ENCODE measurements at regions not wholly inside any gene's neighbourhood (a gene's known extent, or its start where the extent isn't known, plus 50 kb on each side); places are given as distances from the start of the nearest gene placed in this dataset.

DNA sequence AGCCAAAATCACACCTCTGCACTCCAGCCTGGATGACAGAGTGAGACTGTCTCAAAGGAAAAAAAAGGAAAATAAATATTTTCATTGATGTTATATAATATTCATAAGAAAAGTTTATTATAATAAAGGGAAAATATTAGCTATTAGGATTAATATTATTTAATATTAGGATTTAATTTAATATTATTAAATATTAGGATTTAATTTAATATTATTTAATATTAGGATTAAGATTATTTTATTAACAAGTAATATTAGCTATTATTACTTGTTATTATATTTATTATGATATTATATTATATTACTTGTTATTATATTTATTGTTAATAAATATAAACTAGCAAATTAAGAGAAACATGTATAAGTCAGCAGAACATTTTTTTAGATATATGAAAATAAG lies 518.1 kb downstream of the FSCB start:
- no peak for DNase-seq (ENCODE audit: low spot score)

DNA sequence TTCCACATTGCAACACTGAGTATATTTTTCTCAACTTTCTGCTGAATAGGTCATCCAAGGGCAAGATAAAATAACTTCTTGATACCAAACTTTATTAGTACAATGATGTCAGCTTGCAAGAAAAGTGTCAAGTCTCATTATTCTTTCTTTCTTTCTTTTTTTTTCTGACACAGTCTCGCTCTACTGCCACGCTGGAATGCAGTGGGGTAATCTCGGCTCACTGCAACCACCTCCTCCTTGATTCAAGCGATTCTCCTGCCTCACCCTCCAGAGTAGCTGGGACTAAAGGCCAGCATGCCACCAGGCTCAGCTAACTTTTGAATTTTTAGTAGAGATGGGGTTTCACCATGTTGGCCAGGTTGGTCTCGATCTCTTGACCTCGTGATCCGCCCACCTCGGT lies 523.4 kb downstream of the FSCB start:
- no peak for DNase-seq (ENCODE audit: low spot score)

DNA sequence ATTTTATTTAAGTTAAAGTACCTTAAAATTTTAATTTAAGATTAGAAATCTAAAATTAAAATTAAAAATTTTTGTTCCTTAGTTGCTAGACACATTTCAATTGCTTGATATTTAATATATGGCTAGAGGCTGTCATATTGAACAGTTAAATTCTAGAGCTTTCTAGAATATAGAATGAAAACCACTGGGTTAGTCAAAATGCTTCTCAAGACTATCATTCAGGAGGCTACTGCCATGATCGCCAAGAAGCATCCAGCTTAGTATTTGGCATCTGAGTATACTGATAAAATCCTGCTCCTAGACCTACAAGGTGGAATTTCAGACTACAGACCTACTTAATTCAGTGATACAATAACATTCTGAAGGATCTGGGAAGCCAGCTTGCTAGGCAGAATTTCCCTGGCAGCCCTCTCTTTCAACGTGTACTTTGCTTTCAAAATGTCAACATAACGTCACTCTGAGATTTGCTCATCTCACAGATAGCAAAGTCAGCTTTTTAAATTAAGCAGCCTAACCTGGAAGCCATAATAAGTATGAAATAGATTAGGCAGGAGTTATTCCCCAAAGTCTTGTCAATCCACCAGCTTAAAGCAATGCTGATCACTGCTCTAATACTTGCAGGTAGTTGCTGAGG lies 525.8 kb downstream of the FSCB start:
- no peak for DNase-seq (ENCODE audit: low spot score)

DNA sequence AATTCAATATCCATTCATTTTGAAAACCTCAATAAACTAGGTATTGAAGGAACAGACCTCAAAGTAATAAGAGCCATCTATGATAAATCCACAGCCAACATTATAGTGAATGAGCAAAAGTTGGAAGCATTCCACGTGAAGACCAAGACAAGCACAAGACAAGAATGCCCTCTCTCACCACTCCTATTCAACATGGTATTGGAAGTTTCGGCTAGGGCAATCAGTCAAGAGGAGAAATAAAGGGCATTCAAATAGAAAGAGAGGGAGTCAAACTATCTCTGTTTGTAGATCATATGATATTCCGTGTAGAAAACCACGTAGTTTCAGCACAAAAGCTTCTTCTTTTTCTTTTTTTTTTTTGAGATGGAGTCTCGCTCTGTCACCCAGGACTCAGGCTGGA lies 550.3 kb downstream of the FSCB start:
- no peak for DNase-seq (ENCODE audit: low spot score)

DNA sequence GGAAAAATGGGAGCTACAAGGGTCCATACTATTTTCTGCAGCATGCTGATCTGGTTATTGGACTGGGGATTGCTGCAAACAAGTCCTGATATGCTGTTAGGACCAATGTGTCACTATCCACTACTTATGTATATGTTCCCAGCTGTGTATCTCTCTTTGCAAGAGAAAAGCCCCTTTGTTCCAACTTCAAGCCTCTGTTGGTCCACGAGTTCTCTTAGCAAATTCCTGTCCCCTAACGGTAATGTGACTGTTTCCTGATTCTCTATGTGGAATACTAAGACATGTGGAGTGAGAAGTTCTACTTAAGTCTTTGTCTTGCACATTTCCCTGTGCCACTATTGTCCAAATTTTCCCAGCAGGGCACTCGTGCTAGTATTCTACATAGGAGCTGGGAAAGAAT lies 557.7 kb downstream of the FSCB start:
- no peak for DNase-seq (ENCODE audit: low spot score)

DNA sequence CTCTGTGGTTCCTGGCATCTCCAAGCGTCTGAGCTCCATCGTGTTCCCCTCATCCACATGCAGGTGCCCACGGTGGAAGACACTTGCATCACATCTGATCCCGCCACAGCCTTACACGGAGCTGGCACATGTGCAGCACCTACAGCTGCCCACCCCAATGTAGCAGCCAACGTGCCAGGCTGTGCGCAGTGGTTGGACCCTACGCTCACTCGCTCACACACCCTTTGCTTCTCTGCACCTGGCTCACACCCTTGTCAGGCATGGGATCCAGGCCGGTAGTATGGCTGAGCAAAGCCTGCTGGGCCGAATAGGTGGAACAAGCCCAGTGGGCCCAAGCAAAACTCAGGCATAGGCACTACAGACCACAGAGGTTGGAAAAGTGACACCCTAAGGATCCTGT lies 567.2 kb downstream of the FSCB start:
- DNase-seq (ENCODE audit: low spot score) = no peak

DNA sequence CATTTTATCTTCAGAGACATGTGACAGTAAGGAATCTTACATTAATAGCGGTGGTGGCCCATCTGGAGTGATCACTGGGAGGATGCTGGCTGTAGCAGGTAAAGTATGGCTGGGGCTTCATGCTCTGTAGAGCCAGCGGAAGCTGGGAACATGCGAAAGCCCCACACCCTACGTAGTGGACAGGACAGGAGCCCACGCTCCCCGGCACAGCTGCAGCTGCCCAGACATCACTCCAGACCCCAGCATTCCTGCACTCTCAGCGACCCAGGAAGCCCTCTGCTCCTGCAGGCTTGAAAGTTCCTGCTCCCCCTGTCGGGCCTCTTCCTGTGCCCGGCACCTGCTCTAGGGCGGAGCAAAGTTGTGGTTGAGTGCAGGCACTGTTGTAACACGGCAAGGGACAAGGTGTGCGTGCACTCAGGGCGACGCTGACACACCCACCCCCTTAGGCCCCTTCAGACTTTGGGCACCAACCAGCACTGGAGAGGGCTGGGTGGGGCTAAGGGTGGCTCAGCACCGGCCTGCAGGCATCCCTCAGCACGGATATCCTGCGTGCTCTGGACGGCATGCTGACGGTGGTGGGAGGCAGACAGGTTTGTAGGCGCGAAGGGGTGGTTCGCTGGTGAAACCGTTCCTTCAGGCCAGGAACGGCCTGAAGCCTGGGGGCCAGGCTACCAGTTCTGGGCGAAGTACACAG lies 568.3 kb downstream of the FSCB start:
- DNase-seq (ENCODE audit: low spot score) = no peak

DNA sequence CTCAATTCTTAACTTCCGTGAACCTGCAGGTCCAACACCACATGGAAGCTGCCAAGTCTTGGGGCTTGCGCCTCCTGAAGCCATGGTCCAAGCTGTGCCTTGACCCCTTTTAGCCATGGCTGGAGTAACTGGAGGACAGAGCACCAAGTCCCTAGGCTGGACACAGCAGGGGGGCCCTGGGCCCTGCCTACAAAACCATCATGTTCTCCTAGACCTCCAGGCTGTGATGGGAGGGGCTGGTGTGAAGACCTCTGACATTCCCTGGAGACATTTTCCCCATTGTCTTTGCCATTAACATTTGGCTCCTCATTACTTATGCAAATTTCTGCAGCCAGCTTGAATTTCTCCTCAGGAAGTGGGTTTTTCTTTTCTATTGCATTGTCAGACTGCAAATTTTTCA lies 570.1 kb downstream of the FSCB start:
- DNase-seq (ENCODE audit: low spot score) = no peak

DNA sequence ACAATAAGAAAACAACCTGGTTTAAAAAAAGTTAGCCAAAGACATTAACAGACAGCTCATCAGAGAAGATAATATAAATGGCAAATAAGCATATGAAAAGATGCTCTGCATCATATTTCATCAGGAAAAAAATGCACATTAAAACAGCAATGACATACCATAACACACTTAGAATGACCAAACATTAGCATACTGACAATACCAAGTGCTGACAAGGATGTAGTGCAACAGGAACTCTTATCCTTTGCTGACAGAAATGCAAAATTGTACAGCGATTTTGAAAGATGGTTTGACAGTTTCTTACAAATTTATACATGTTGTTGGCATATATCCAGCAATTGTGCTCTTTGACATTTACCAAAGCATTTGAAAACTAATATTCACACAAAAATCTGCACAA lies 573.0 kb downstream of the FSCB start:
- DNase-seq (ENCODE audit: low spot score) = no peak

DNA sequence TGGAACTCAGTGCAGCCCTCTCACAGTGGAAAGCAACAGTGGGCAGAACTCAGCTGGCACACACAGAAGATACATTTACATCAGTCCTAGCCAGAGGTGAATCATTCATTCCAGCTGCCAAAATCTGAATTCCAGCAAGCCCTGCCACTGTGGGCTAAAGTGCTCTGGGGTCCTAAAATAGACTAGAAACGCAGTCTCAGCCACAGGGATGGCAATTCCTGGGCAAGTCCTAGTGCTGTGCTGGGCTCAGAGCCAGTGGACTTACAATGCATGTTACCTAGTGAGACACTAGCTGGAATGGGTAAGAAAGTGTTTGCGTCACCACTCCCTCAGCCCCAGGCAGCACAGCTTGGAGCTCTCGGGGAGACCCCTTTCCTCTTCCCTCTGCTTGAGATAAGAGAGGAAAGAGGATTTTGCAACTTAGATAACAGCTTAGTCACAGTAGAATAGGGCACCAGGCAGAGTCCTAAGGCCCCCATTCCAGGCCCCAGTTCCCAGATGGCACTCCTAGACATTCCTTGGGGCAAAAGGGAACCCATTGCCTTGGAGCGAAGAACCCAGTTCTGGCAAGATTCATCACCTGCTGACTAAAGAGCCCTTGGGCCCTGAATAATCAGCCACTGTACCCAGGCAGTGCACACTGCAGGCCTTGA lies 592.9 kb downstream of the FSCB start:
- DNase-seq (ENCODE audit: low spot score) = no peak

DNA sequence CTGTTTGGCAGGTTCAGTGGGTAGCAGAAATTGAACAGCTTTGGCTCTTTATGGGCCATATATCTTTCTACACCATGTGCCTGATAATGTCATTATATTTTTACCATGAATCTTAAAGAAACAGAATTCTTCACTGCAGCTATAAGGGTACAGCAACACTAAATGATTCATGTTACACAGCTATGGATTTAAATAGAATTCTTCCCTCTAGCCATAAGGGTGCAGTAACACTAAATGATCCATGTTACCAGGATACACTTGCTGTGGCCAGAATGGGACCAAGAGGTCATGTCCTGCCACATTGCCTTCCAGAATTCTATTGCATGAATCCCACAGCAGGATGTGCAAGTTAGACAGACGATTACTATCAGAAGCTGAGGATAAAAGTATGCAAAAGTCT lies 603.9 kb downstream of the FSCB start:
- DNase-seq (ENCODE audit: low spot score) = no peak

DNA sequence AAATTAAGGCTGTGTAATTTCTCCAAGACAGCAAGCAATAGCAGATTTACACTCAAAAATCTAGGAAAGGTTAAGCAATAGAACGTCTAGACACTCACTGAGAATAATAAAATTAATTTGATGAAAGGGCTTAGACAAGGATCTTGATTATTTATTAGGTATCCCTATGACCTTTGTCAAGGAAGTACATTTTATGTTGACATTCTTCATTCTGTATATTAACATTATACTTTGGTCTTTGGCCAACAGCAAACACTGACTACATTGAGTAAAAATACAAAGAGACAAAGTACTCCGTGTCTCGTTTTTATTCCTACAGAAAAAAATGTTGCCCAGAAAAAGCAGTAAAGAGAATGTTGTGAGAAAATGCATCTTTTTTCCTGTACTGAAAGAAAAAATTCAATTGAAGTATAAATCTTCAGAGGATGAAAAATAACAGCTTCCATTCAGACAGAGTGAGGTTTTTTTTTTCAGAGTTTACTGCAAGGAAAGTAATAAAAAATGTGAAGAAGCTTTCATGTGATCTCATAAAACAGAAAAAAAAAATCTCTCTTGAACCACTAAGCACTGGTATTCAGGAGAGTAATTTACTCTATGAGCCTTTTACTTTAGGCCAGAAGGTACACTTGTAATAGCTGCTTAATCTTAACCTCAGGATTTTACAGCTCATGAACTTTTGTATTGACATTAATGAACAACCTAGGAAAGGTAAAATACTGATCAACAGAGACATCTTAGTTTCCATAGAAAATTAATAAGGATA lies 605.0 kb downstream of the FSCB start:
- no peak for DNase-seq (ENCODE audit: low spot score)

DNA sequence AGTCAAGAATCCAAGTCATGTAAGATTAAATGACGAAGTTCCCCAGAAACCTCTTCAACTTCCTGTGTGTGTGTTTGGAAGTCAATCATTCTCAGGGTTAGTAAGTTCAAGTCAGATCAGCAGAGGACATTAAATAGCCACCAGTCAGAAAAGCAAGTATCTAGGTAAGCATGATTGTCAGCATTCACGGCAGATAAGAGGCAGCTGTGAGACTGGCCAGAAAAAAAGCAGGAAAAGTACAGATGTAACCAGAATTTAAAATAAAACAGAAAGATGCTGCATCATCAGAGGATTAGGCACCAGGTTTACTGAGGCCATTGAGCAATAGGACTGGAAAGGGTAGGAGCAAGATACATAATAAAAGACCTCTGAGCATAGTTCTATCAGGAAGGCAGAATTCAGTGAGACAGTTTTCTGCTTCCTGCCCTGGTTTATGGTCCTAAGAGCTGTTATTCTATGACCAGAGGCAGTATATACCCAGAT lies 606.9 kb downstream of the FSCB start:
- DNase-seq (ENCODE audit: low spot score) = no peak

DNA sequence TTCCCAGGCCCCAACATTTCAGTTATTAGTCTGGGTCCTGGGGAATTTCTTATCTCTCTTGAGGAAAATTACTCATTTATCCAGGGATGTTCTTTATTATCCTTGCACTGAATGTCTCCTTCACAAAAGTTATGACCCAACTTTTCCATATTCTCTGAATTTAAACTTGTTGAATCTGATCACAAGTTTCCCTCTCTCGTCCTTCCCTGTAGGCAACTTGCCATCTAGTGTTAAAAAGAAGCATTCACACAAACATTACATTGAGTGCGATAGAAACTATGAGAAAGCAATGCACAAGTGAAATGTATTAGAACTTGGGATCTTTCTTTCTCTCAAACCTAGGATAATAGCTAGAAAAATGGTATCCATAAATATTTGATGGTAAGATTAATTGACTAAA lies 608.4 kb downstream of the FSCB start:
- DNase-seq (ENCODE audit: low spot score) = no peak

DNA sequence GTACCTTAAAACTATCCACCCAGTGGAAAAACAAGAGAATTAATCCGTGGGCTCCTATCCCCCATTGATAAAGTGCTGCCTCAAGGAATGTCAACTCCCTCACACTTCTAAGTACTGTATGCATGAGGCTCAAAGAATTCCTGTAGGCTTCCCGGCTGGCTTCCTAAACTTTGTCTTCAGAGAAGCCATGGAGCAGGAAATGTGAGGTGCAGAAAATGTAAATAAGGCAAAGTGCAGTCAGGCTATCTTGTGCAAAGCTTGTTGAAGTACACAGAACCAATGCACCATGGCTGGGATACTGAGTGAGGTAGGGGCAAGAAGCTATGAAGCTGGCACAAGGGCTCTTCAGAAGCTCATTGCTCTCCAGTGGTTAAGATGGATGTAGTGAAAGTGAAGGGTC lies 611.0 kb downstream of the FSCB start:
- DNase-seq (ENCODE audit: low spot score) = no peak

DNA sequence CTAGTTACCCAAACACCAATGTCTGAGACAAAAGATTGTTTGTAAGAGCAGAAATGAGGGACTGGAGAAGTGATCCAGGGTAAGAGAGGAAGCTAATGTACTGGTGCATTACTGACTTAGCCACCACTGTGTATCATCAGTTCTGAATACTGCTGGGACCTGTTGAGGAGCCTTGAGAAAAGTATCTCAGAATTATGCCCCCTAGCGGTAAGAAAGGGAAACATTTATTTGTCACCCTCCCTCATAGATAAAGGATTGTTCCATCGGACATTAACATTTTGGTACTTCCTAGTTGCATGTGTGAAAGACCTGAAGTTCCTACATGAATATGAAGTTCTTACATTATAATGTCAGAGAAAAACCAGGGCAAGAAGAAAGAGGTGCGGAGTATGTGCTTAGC lies 612.5 kb downstream of the FSCB start:
- DNase-seq (ENCODE audit: low spot score) = no peak

DNA sequence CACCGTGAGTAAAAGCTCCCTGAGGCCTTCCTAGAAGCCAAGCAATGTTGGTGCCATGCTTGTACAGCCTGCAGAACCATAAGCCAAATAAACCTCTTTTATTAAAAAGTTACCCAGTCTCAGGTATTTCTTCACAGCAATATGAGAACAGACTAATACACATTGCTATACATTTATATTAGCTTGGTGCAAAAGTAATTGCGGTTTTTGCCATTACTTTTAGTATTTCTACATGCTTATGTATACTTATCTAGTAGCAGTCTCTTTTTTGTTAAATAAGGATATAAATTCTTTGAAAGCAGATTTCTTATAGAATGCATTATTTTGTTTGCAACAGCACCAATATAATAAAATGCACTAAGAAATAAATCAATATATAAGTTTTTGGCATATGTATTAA lies 619.6 kb downstream of the FSCB start:
- DNase-seq (ENCODE audit: low spot score) = no peak

DNA sequence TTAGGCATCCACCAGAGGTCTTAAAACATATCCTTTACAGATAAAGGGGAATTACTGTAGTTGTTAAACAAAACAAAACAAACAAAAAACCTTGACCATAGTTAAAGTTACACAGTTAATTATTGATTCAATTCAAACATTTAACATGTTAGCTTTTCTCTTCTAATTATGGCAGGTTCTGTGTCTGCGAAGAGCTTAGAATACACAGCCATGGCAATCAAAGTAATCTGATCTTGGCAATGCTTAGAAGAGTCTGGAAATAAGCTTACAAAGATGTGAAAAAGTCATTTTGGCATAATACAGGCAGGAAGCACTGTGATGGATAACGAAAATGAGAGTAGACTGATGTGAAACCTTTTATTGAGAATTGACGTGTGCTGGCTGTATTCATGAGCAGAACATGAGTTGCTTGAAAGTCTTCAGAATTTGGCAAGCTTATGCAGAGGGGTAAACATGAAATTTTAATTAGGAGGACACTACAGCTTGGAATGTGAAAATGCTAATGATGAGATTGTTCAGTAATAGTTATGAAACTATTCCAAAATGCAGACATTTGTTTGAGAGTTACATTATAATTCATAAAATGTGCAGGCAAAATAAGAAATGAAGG lies 629.6 kb downstream of the FSCB start:
- DNase-seq (ENCODE audit: low spot score) = no peak

DNA sequence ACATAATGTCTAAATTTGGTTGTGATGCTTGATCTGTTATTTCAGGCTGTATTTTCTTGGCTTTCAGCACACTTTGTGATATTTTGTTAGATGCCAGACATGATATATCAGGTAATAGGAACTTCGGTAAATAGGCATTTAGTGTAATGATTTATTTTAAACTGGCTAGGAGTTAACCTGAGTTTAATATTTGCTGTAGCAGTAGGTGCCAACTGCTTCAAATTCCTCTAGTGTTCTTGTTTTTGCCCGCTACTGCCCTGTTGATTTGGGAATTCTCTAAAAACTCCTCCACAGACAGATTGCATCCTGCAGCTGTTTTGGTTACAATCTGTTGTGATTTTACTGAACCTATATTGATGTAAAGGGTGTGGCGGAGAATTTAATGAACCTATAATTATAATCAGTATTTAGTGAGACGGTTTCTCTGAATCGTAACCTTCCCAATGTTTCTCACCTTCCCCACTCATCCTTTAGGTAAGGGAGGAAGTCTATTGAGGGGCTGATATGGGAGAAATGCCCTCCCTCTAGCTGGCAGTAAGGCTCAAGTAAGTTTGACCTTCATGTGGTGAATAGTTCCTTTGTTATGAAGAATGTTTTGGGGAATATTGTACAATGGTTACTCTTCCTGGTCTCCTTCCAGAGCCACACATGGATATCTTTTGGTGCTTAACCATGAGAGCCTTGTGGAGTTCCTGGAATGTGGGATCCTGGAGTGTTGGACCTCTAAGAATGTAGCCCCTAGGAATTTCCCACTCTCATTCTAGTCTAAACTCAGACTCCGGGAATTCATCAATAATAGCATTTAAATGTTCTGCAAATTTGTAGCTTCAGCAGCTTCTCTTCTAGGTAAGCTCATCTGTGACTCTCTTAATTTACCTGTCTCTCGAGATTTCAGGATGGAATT lies 634.1 kb downstream of the FSCB start:
- no peak for DNase-seq (ENCODE audit: low spot score)

DNA sequence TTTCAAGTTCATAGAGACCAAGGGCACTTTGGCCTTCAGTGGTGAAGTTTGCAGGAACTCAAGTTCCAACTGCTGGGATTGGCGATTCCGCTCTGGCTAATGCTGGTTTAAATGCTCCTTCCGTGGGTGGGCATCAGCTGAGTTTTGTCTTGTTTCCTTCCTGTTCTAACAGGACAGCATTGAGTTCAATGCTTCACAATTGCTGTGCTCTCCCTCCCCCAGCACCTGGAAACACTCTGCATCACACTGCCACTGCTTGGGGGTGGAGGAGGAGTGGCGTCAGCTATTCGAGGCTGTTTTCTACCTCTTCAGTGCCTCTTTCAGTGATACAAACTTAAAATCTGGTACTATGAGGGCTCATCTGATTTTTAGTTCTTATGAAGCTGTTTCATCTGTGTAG lies 634.9 kb downstream of the FSCB start:
- no peak for DNase-seq (ENCODE audit: low spot score)

DNA sequence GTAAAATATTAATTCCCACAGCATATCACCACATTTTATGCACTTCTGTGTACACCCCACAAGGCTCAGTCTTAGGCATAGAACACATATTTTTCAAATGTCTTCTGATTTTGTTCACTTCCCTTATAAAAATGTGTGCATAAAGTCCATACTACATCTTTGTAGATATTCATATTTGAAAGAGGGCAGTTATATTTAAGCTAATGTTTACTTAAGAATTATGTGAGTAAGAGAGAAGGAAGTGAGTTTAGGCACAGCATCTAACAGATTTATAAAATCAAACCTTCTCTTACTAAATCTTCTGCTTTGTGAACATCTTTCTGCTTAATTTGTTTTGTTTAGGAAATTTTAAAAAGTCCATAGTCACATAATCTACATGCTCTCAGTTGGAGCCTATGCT lies 648.1 kb downstream of the FSCB start:
- no peak for DNase-seq (ENCODE audit: low spot score)
